ENCODE measurements at regions not wholly inside any gene's neighbourhood (a gene's known extent, or its start where the extent isn't known, plus 50 kb on each side); places are given as distances from the start of the nearest gene placed in this dataset.

DNA sequence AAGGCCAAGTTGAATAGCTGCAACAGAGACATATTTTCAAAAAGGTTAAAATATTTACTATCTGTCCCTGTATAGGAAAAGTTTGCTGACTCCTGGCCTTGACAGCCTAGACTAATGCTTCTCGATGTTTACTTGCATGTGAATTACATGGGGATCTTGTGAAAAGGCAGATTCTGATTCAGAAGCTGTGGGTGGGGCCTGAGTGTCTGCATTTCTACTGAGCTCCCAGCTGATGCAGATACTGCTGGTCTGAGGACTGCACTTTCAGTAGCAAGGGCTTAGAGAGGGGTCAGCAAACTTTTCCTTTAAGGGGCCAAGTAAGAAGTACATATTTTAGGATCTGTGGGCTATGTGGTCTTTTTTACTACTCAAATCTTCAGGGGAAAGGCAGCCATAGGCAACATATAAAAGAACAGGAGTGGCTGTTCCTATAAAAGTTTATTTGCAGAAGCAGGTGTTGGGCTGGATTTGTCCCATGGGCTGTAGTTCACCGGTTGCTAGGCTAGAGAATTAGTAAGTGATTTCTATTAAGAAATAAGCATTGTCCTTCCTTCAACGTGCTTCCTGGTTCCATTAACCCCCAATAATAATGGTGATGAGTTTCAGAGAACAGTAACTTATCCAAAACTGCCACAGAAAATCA is 97.2 kb upstream of the PDE5A start:
- Histone ChIP-seq H3K27me3 (ENCODE audit: low read depth) (no peaks in the 10 kb centered on the region), H3K4me3 (no peak overlapping the region), H3K4me1 (no peaks in the 10 kb centered on the region; the same call in 1 of the 2 replicates), H3K9me3 (no peaks in the 10 kb centered on the region), H3K36me3 (replicated peaks) (no peaks in the 10 kb centered on the region)
- DNase-seq (ENCODE audit: low spot score in 2 of 2) = peak in 1 of 2 experiments; percentile 32
- in situ Hi-C loops (cut with MboI; ENCODE audit: low sequenced_read_pairs) = no loop called here

DNA sequence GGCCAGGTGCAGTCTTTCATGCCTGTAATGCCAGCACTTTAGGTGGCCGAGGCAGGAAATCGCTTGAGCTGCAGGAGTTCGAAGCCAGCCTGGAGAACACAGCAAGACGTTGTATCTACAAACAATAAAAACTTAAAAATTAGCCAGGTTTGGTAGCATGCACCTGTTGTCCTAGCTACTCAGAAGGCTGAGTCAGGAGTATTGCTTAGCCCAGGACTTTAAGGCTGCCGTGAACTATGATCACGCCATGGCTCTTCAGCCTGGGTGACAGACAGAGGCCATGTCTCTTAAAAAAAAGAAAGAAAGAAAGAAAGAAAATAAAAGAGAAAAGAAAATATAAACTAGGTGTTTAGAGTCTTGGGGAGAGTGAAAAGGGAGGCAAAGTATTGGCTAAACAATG is 96.4 kb upstream of the PDE5A start:
- Histone ChIP-seq H3K4me3 (no peak overlapping the region), H3K36me3 (replicated peaks) (no peaks in the 10 kb centered on the region), H3K4me1 (no peaks in the 10 kb centered on the region), H3K27me3 (ENCODE audit: low read depth) (no peaks in the 10 kb centered on the region), H3K9me3 (no peaks in the 10 kb centered on the region)
- no peak for DNase-seq (ENCODE audit: low spot score in 2 of 2)
- in situ Hi-C loops (cut with MboI; ENCODE audit: low sequenced_read_pairs) = no loop called here

GRCh38 chr4:119722670-119723069 is 94.1 kb upstream of the PDE5A start:
- Histone ChIP-seq H3K36me3 (replicated peaks) (no peaks in the 10 kb centered on the region), H3K4me3 (no peak overlapping the region), H3K9me3 (no peaks in the 10 kb centered on the region), H3K27me3 (ENCODE audit: low read depth) (no peaks in the 10 kb centered on the region), H3K4me1 (no peaks in the 10 kb centered on the region)
- DNase-seq (ENCODE audit: low spot score in 2 of 2) = no peak
- in situ Hi-C loops (cut with MboI; ENCODE audit: low sequenced_read_pairs) = no loop called here

- no peak for DNase-seq (ENCODE audit: low spot score in 2 of 2)
- H3K36me3 ChIP-seq (replicated peaks) = no peaks in the 10 kb centered on the region
- H3K4me1 ChIP-seq = no peaks in the 10 kb centered on the region
- H3K27me3 ChIP-seq (ENCODE audit: low read depth) = no peaks in the 10 kb centered on the region
- no peaks in the 10 kb centered on the region for H3K9me3 ChIP-seq
- H3K4me3 ChIP-seq = no peak overlapping the region
- in situ Hi-C loops (cut with MboI; ENCODE audit: low sequenced_read_pairs) = no loop called here
Measured at GRCh38 chr4:119721878-119722277, 93.3 kb upstream of the PDE5A start.

DNA sequence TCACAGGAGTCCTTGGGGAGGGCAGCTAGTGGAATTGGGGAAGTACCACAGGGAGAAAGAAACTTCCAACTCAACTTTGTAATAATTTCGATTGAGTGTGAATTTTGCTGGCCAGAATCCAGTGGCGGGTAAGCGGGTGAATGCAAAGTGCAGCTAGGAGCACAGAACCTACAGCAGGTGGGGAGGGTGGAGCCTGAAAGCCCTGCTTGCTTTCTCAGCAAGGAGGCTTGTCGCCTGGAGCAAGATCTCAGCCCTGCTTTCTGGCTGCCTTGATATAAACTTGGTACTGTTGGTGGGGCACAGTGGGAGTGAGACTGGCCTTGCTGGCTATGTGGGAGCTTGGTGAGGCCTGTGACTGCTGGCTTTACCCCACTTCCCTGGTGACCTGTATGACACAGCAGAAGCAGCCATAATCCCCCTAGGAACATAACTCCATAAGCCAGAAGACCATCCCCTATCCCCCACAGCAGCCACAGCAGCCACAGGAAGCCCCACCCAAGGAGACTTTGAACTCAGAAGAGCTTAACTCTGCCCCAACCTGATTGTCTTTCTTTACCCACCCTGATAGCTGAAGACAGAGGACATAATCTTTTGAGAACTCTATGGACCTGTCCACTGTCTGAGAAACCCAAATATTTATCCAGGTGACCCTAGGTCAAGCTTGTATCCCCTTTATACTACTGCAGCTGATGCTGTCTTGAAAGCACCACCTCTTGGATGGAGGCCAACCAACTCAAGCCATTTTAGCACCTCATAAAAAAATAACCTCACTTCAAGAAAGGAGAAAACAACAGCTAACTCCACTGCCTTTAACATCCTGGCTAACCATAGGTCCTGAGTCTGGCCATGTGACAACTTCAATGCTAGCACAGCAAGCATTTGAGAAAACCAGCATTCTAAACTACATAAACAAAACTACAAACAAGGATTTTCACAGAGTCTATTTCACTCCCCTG is 87.2 kb upstream of the PDE5A start:
- H3K27me3 ChIP-seq (ENCODE audit: low read depth) = no peaks in the 10 kb centered on the region
- H3K36me3 ChIP-seq (replicated peaks) = no peaks in the 10 kb centered on the region
- H3K4me3 ChIP-seq = no peak overlapping the region
- H3K4me1 ChIP-seq = no peaks in the 10 kb centered on the region
- DNase-seq (ENCODE audit: low spot score in 2 of 2) = no peak
- peaks cover 3% of the 10 kb centered on the region; the same call in 1 of the 2 replicates for H3K9me3 ChIP-seq
- in situ Hi-C loops (cut with MboI; ENCODE audit: low sequenced_read_pairs) = no loop called here

DNA sequence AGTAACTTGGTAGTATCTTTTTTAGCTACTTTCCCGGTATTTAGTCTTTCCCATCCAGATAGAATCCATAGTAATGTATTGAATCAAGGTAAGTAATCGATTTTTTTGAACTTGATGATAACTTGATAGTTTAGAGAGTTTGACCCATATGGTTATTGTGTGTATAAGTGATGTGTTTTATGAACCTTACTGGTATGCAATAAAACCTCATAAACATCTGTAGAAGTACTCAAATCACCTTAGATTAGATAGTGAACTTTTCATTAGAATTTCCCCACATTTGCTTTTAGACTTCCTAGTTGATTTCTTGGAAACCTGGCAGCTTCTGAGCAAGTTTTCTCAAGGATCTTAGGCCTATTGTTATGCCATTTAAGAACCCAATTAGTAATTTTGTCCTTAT is 80.8 kb upstream of the PDE5A start:
- H3K4me3 ChIP-seq = no peak overlapping the region
- DNase-seq (ENCODE audit: low spot score in 2 of 2) = no peak
- H3K36me3 ChIP-seq (replicated peaks) = no peaks in the 10 kb centered on the region
- no peaks in the 10 kb centered on the region for H3K4me1 ChIP-seq
- in situ Hi-C loops (cut with MboI; ENCODE audit: low sequenced_read_pairs) = no loop called here
- no peaks in the 10 kb centered on the region for H3K27me3 ChIP-seq (ENCODE audit: low read depth)
- peaks cover 3% of the 10 kb centered on the region; the same call in 1 of the 2 replicates for H3K9me3 ChIP-seq

DNA sequence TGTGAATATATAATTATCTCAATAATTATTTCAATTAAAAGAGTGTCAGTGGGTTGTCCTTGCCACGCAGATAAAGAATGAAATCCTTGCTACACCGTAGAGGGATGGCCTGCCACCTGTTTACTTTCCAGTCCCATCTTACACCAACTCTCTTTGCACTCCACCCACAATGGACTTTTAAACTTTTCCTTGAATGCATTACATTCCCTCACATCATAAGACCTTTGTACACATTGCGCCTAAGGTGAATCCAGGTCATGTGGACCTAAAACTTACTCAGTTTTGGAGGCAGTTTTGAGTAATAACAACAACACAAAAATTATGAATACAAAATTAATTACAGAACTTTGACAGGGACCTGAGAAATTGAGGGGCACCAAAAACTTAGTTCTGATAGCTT is 78.7 kb upstream of the PDE5A start:
- Histone ChIP-seq H3K4me1 (no peaks in the 10 kb centered on the region), H3K4me3 (no peak overlapping the region), H3K36me3 (replicated peaks) (no peaks in the 10 kb centered on the region), H3K9me3 (peaks cover 3% of the 10 kb centered on the region; the same call in 1 of the 2 replicates), H3K27me3 (ENCODE audit: low read depth) (no peaks in the 10 kb centered on the region)
- DNase-seq (ENCODE audit: low spot score in 2 of 2) = no peak
- in situ Hi-C loops (cut with MboI; ENCODE audit: low sequenced_read_pairs) = no loop called here

DNA sequence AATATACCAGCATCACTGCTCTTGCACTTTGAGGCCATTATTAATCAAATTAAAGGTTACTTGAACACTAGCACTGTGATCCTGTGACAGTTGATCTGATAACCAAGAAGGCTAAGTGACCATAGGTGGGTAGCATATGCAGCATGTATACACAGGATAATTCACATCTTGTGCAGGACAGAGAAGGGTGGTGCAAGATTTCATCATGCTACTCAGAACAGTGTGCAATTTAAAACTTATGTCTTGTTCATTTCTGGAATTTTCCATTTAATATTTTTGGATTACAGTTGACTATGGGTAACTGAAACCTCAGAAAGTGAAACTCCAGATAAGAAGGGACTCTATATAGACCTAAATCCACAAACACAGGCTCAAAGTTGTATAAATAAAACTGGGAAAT is 78.2 kb upstream of the PDE5A start:
- no peaks in the 10 kb centered on the region for H3K4me1 ChIP-seq
- H3K4me3 ChIP-seq = no peak overlapping the region
- in situ Hi-C loops (cut with MboI; ENCODE audit: low sequenced_read_pairs) = no loop called here
- DNase-seq (ENCODE audit: low spot score in 2 of 2) = no peak
- H3K9me3 ChIP-seq = peaks cover under 1% of the 10 kb centered on the region; the same call in 1 of the 2 replicates
- H3K27me3 ChIP-seq (ENCODE audit: low read depth) = no peaks in the 10 kb centered on the region
- no peaks in the 10 kb centered on the region for H3K36me3 ChIP-seq (replicated peaks)

DNA sequence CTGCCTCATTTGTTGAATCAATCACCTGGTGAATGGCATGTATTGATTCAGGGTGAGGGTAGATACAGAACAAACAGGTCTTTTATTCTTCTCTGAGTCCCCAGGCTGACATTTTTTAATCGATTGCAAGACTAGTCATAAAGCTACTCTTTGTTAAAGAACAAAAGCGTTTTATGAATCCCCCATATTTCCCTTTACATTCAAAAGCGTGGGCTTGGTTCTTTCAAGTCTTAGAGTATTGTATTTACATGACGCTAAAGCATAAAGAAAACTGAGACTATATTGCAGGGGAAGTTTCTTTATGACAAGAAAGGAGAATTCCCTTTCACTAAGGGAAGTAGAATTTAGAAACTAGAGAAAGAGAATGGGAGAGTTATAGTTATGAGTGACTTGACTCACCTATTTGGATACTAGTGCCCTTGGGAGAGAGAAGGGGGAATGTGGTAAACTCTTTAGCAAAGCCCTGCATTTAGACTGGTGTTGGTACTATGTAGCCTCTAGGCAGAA is 69.3 kb upstream of the PDE5A start:
- peaks cover 18% of the 10 kb centered on the region for H3K4me1 ChIP-seq
- DNase-seq (ENCODE audit: low spot score in 2 of 2) = peak in 1 of 2 experiments; percentile 79
- in situ Hi-C loops (cut with MboI; ENCODE audit: low sequenced_read_pairs) = no loop called here
- H3K27me3 ChIP-seq (ENCODE audit: low read depth) = no peaks in the 10 kb centered on the region
- no peaks in the 10 kb centered on the region for H3K36me3 ChIP-seq (replicated peaks)
- H3K4me3 ChIP-seq = no peak overlapping the region
- no peaks in the 10 kb centered on the region for H3K9me3 ChIP-seq

GRCh38 chr4:119696963-119697362 is 68.4 kb upstream of the PDE5A start:
- Histone ChIP-seq H3K9me3 (no peaks in the 10 kb centered on the region), H3K4me3 (no peak overlapping the region), H3K27me3 (ENCODE audit: low read depth) (no peaks in the 10 kb centered on the region), H3K4me1 (peaks cover 18% of the 10 kb centered on the region), H3K36me3 (replicated peaks) (no peaks in the 10 kb centered on the region)
- DNase-seq (ENCODE audit: low spot score in 2 of 2) = no peak
- in situ Hi-C loops (cut with MboI; ENCODE audit: low sequenced_read_pairs) = no loop called here

DNA sequence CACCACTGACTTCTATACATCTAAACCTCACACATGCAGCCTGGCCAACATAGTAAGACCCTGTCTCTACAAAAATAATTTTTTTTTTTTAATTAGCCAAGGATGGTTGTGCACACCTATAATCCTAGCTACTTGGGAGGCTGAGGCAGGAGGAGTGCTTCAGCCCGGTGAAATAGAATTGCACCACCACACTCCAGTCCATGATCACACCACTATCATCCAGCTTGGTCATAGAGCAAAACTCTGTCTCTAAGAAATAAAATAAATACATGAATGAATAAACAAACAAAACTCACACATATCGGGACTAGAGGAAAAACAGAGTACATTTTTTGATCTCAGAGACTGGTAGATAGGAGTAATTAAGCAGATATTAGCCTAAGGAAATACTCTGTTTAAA is 66.6 kb upstream of the PDE5A start:
- DNase-seq (ENCODE audit: low spot score in 2 of 2) = no peak
- in situ Hi-C loops (cut with MboI; ENCODE audit: low sequenced_read_pairs) = no loop called here
- Histone ChIP-seq H3K4me3 (no peak overlapping the region), H3K27me3 (ENCODE audit: low read depth) (no peaks in the 10 kb centered on the region), H3K9me3 (peaks cover 9% of the 10 kb centered on the region; the same call in 1 of the 2 replicates), H3K36me3 (replicated peaks) (no peaks in the 10 kb centered on the region), H3K4me1 (peaks cover 15% of the 10 kb centered on the region)

DNA sequence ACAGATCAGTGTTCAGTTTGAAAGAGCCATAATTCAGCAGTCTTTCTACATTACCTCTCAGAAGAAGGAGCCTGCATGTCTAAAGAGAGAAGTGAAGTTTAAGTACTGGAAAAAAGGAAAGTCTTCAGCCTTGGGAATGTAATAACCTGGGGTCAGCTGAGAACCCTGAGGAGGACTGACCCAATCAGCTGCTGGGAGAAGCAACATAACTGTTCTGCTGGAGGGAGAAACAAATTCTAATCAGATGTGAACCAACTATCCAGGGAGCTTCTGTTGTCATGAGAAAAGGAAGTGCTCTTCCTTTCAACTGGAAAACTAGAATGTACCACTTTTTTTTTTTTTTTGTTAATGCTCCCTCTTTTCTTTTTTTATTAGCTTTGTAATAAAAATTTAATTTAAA is 64.5 kb upstream of the PDE5A start:
- peaks cover 10% of the 10 kb centered on the region for H3K9me3 ChIP-seq
- no peak for DNase-seq (ENCODE audit: low spot score in 2 of 2)

DNA sequence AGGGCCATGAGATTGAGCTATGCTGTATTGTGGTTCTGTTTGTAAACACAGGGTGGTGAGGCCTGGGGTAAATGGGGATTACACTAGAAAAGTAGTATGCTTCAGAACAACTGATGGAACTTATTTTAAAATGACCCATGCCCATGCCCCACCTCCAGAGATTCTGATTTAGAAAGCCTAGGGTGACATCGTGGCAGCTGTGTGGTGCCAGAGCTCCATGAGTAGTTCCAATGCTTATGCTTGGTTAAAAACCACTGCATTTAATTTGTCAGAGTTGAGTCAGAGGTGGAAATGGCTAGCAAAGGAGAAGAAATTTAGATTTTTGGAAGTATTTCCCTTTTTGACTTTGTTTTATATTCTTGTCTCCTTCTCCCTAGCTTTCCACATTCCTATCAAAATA is 63.4 kb upstream of the PDE5A start:
- H3K9me3 ChIP-seq = peaks cover 10% of the 10 kb centered on the region
- in situ Hi-C loops (cut with MboI; ENCODE audit: low sequenced_read_pairs) = no loop called here
- H3K36me3 ChIP-seq (replicated peaks) = no peaks in the 10 kb centered on the region
- no peaks in the 10 kb centered on the region for H3K27me3 ChIP-seq (ENCODE audit: low read depth)
- H3K4me1 ChIP-seq = peaks cover 1% of the 10 kb centered on the region; the same call in 1 of the 2 replicates
- no peak overlapping the region for H3K4me3 ChIP-seq
- DNase-seq (ENCODE audit: low spot score in 2 of 2) = no peak

More for the DNA sequence above, 64.5 kb upstream of the PDE5A start:
- Histone ChIP-seq H3K27me3 (ENCODE audit: low read depth) (no peaks in the 10 kb centered on the region), H3K36me3 (replicated peaks) (no peaks in the 10 kb centered on the region), H3K4me3 (no peak overlapping the region), H3K4me1 (peaks cover 10% of the 10 kb centered on the region)
- in situ Hi-C loops (cut with MboI; ENCODE audit: low sequenced_read_pairs) = no loop called here

DNA sequence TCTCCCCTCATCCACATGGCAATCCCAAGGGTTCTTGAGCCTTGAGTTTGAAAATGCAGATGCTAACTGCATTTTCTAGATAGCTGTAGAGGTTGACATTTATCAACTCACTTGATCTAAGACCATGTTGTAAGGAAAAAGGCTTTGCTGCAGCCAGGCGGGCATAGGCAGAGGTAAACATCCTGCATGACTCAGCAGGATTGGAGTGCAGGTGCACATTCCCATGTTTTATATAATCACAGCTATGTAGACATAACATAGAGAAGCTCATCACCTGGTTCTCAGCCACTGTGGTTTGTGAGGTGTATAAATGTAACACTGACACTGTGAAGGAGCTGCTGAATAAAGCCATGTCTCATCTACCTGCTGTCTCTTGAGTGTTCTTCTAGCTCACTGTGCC is 62.3 kb upstream of the PDE5A start:
- Histone ChIP-seq H3K36me3 (replicated peaks) (no peaks in the 10 kb centered on the region), H3K4me3 (no peak overlapping the region), H3K4me1 (no peaks in the 10 kb centered on the region), H3K27me3 (ENCODE audit: low read depth) (no peaks in the 10 kb centered on the region), H3K9me3 (peaks cover 10% of the 10 kb centered on the region)
- no peak for DNase-seq (ENCODE audit: low spot score in 2 of 2)
- in situ Hi-C loops (cut with MboI; ENCODE audit: low sequenced_read_pairs) = no loop called here
